ENCODE measurements at regions not wholly inside any gene's neighbourhood (a gene's known extent, or its start where the extent isn't known, plus 50 kb on each side); places are given as distances from the start of the nearest gene placed in this dataset.

GRCh38 chr18:39480494-39481195 lies 1915.0 kb upstream of the CELF4 start:
- TF ChIP-seq CTCF (IDR thresholded peaks at IDR 0.05) (no peak), POLR2A (IDR thresholded peaks at IDR 0.05) (no peak)
